ENCODE measurements at regions not wholly inside any gene's neighbourhood (a gene's known extent, or its start where the extent isn't known, plus 50 kb on each side); places are given as distances from the start of the nearest gene placed in this dataset.

GRCh38 chr10:131587976-131588680, 276.6 kb upstream of the TCERG1L start:
- Histone ChIP-seq H2BK15ac (ENCODE audit: low read depth, poor library complexity, severe bottlenecking) (no peak overlapping the region), H3K9me3 (ENCODE audit: control insufficient read depth, low read length) (peaks cover 4% of the 10 kb centered on the region), H2BK5ac (ENCODE audit: low read depth, low read length, poor library complexity, severe bottlenecking) (no peak overlapping the region), H2BK12ac (ENCODE audit: low read length in 2 of 2) (no peak overlapping the region), H3K14ac (ENCODE audit: low read length in 2 of 2) (no peak overlapping the region), H3K4me2 (ENCODE audit: low read length, poor library complexity, severe bottlenecking) (no peak overlapping the region), H4K91ac (ENCODE audit: low read length) (no peak overlapping the region), H2AFZ (ENCODE audit: low read depth, low read length) (no peak overlapping the region), H3K23ac (ENCODE audit: low read length in 2 of 2) (no peak overlapping the region), H3K27me3 (ENCODE audit: control insufficient read depth in 1 of 2, insufficient read depth in 1 of 2, low read length in 2 of 2) (no peaks in the 10 kb centered on the region), H3K4me1 (ENCODE audit: control insufficient read depth, insufficient read depth, low read depth, low read length) (no peaks in the 10 kb centered on the region), H3K18ac (ENCODE audit: low read depth in 1 of 2, low read length in 2 of 2) (no peak overlapping the region), H3K79me1 (replicated peaks; ENCODE audit: low read length, poor library complexity, severe bottlenecking) (no peaks in the 10 kb centered on the region), H2BK120ac (ENCODE audit: low read depth, low read length) (no peak overlapping the region), H3K9ac (ENCODE audit: low read length) (no peak overlapping the region), H3K36me3 (ENCODE audit: control insufficient read depth in 1 of 2, insufficient read depth in 2 of 2, low read depth in 1 of 2, low read length in 2 of 2) (no peaks in the 10 kb centered on the region), H3K27ac (ENCODE audit: low read length, poor library complexity, severe bottlenecking) (no peak overlapping the region), H3K4ac (ENCODE audit: low read depth in 1 of 2, low read length in 2 of 2) (no peak overlapping the region), H3K4me3 (ENCODE audit: insufficient read depth in 1 of 2, low read depth in 1 of 2, low read length in 2 of 2) (no peak overlapping the region), H2AK5ac (ENCODE audit: low read length, severe bottlenecking) (no peak overlapping the region), H4K8ac (ENCODE audit: low read length) (no peak overlapping the region)
- DNase-seq: no peak
- 75% methylated on average over 11 of the region's 11 CpGs for WGBS

DNA sequence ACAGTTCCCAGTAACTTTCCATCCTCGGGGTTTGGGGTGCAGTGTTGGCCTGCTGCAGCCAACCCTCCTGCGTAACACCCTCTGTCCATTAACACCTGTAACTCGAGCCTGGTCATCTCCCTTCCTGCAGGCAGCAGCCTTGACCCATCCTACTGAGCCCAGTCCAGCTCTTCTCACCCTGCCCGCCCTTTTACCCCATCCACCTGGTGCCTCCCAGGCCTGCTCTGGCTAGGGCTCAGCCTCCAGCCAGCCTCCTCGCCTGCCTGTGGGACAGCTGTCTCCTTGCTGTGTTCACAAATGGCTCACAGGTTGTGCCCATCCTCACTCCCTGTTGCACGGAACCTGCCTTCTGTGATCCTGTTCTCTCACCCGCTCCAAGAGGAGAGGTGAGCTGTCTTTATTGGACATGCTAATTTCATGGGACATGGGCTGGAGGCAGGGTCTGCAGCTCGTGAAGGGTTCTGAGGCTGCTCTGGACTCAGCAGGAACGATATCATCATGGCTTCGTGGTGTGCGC, 277.2 kb upstream of the TCERG1L start:
- Histone ChIP-seq H3K14ac (ENCODE audit: low read length in 2 of 2) (no peak overlapping the region), H3K4ac (ENCODE audit: low read depth in 1 of 2, low read length in 2 of 2) (no peak overlapping the region), H4K91ac (ENCODE audit: low read length) (no peak overlapping the region), H3K36me3 (ENCODE audit: control insufficient read depth in 1 of 2, insufficient read depth in 2 of 2, low read depth in 1 of 2, low read length in 2 of 2) (no peaks in the 10 kb centered on the region), H3K23ac (ENCODE audit: low read length in 2 of 2) (no peak overlapping the region), H3K27ac (ENCODE audit: low read length, poor library complexity, severe bottlenecking) (no peak overlapping the region), H4K8ac (ENCODE audit: low read length) (no peak overlapping the region), H3K27me3 (ENCODE audit: control insufficient read depth in 1 of 2, insufficient read depth in 1 of 2, low read length in 2 of 2) (no peaks in the 10 kb centered on the region), H2AK5ac (ENCODE audit: low read length, severe bottlenecking) (no peak overlapping the region), H3K79me1 (replicated peaks; ENCODE audit: low read length, poor library complexity, severe bottlenecking) (no peaks in the 10 kb centered on the region), H3K9ac (ENCODE audit: low read length) (no peak overlapping the region), H2AFZ (ENCODE audit: low read depth, low read length) (no peak overlapping the region), H3K4me1 (ENCODE audit: control insufficient read depth, insufficient read depth, low read depth, low read length) (no peaks in the 10 kb centered on the region), H2BK15ac (ENCODE audit: low read depth, poor library complexity, severe bottlenecking) (no peak overlapping the region), H3K4me3 (ENCODE audit: insufficient read depth in 1 of 2, low read depth in 1 of 2, low read length in 2 of 2) (no peak overlapping the region), H2BK120ac (ENCODE audit: low read depth, low read length) (no peak overlapping the region), H2BK5ac (ENCODE audit: low read depth, low read length, poor library complexity, severe bottlenecking) (no peak overlapping the region), H3K4me2 (ENCODE audit: low read length, poor library complexity, severe bottlenecking) (no peak overlapping the region), H2BK12ac (ENCODE audit: low read length in 2 of 2) (no peak overlapping the region), H3K18ac (ENCODE audit: low read depth in 1 of 2, low read length in 2 of 2) (no peak overlapping the region), H3K9me3 (ENCODE audit: control insufficient read depth, low read length) (peaks cover 4% of the 10 kb centered on the region)
- 74% methylated on average over 11 of the region's 11 CpGs for WGBS
- no peak for DNase-seq

GRCh38 chr10:131590567-131590966, 279.0 kb upstream of the TCERG1L start:
- H3K27ac ChIP-seq (ENCODE audit: low read length, poor library complexity, severe bottlenecking): no peak overlapping the region
- H3K4ac ChIP-seq (ENCODE audit: low read depth in 1 of 2, low read length in 2 of 2): no peak overlapping the region
- no peak overlapping the region for H4K91ac ChIP-seq (ENCODE audit: low read length)
- H3K23ac ChIP-seq (ENCODE audit: low read length in 2 of 2): no peak overlapping the region
- H3K9ac ChIP-seq (ENCODE audit: low read length): no peak overlapping the region
- no peak overlapping the region for H2BK120ac ChIP-seq (ENCODE audit: low read depth, low read length)
- H3K4me1 ChIP-seq (ENCODE audit: control insufficient read depth, insufficient read depth, low read depth, low read length): no peaks in the 10 kb centered on the region
- no peak overlapping the region for H3K4me2 ChIP-seq (ENCODE audit: low read length, poor library complexity, severe bottlenecking)
- no peak overlapping the region for H3K18ac ChIP-seq (ENCODE audit: low read depth in 1 of 2, low read length in 2 of 2)
- H2BK5ac ChIP-seq (ENCODE audit: low read depth, low read length, poor library complexity, severe bottlenecking): no peak overlapping the region
- no peak overlapping the region for H2AFZ ChIP-seq (ENCODE audit: low read depth, low read length)
- no peak overlapping the region for H2BK15ac ChIP-seq (ENCODE audit: low read depth, poor library complexity, severe bottlenecking)
- no peak overlapping the region for H3K4me3 ChIP-seq (ENCODE audit: insufficient read depth in 1 of 2, low read depth in 1 of 2, low read length in 2 of 2)
- no peak overlapping the region for H2AK5ac ChIP-seq (ENCODE audit: low read length, severe bottlenecking)
- H3K14ac ChIP-seq (ENCODE audit: low read length in 2 of 2): no peak overlapping the region
- H3K9me3 ChIP-seq (ENCODE audit: control insufficient read depth, low read length): peaks cover 4% of the 10 kb centered on the region
- no peak for DNase-seq
- no peaks in the 10 kb centered on the region for H3K36me3 ChIP-seq (ENCODE audit: control insufficient read depth in 1 of 2, insufficient read depth in 2 of 2, low read depth in 1 of 2, low read length in 2 of 2)
- no peaks in the 10 kb centered on the region for H3K79me1 ChIP-seq (replicated peaks; ENCODE audit: low read length, poor library complexity, severe bottlenecking)
- WGBS: 45% methylated on average over 1 of the region's 1 CpG
- H4K8ac ChIP-seq (ENCODE audit: low read length): no peak overlapping the region
- no peak overlapping the region for H2BK12ac ChIP-seq (ENCODE audit: low read length in 2 of 2)
- H3K27me3 ChIP-seq (ENCODE audit: control insufficient read depth in 1 of 2, insufficient read depth in 1 of 2, low read length in 2 of 2): no peaks in the 10 kb centered on the region

DNA sequence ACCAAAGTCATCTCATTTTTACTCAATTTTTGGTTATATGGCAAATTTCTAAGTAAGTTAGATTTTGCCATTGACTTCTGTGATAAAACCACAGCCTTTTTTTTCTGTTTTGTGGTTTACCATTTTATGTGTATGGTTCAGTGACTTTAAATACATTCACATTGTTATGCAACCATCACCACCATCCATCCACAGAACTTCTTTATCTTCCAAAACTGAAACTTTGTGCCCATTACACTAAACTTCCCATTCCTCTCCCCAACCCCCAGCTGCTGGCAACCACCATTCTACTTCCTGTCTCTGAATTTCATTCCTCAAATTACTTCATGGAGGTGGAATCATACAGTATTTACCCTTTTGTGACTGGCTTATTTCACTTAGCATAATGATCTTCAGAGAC, 280.4 kb upstream of the TCERG1L start:
- Histone ChIP-seq H3K79me1 (replicated peaks; ENCODE audit: low read length, poor library complexity, severe bottlenecking) (no peaks in the 10 kb centered on the region), H3K36me3 (ENCODE audit: control insufficient read depth in 1 of 2, insufficient read depth in 2 of 2, low read depth in 1 of 2, low read length in 2 of 2) (no peaks in the 10 kb centered on the region), H4K91ac (ENCODE audit: low read length) (no peak overlapping the region), H2BK15ac (ENCODE audit: low read depth, poor library complexity, severe bottlenecking) (no peak overlapping the region), H3K14ac (ENCODE audit: low read length in 2 of 2) (no peak overlapping the region), H3K4me1 (ENCODE audit: control insufficient read depth, insufficient read depth, low read depth, low read length) (no peaks in the 10 kb centered on the region), H2BK5ac (ENCODE audit: low read depth, low read length, poor library complexity, severe bottlenecking) (no peak overlapping the region), H4K8ac (ENCODE audit: low read length) (no peak overlapping the region), H2AFZ (ENCODE audit: low read depth, low read length) (no peak overlapping the region), H3K4ac (ENCODE audit: low read depth in 1 of 2, low read length in 2 of 2) (no peak overlapping the region), H3K23ac (ENCODE audit: low read length in 2 of 2) (no peak overlapping the region), H3K9me3 (ENCODE audit: control insufficient read depth, low read length) (no peaks in the 10 kb centered on the region), H3K18ac (ENCODE audit: low read depth in 1 of 2, low read length in 2 of 2) (no peak overlapping the region), H2AK5ac (ENCODE audit: low read length, severe bottlenecking) (no peak overlapping the region), H3K4me3 (ENCODE audit: insufficient read depth in 1 of 2, low read depth in 1 of 2, low read length in 2 of 2) (no peak overlapping the region), H3K27ac (ENCODE audit: low read length, poor library complexity, severe bottlenecking) (no peak overlapping the region), H2BK12ac (ENCODE audit: low read length in 2 of 2) (no peak overlapping the region), H2BK120ac (ENCODE audit: low read depth, low read length) (no peak overlapping the region), H3K9ac (ENCODE audit: low read length) (no peak overlapping the region), H3K4me2 (ENCODE audit: low read length, poor library complexity, severe bottlenecking) (no peak overlapping the region), H3K27me3 (ENCODE audit: control insufficient read depth in 1 of 2, insufficient read depth in 1 of 2, low read length in 2 of 2) (no peaks in the 10 kb centered on the region)
- DNase-seq: no peak
